Head of caudate nucleus (tissue), 42 donors: ENCODE measurements at regions not wholly inside any gene's neighbourhood (a gene's known extent, or its start where the extent isn't known, plus 50 kb on each side); places are given as distances from the start of the nearest gene placed in this dataset.
A peak's percentile ranks its signal among the peaks of the same experiment; 100 is the strongest.

Experiments
- DNase-seq, 42 donors: peaks; one replicate each; pipeline versions ENCODE4 v3.0.0 to v3.0.0-alpha.2; 2020 to 2021; ENCODE audit warnings: mixed read lengths in 7 of 42
- intact Hi-C: fragments of 100-400 bp; cut with DNase I; formaldehyde crosslinking; loops from one replicate; pipeline ENCODE4 v1.15.0; 2022

- intact Hi-C loops = no loop called here
- DNase-seq = peak in 8 of 42 donors; percentile 15 to 48 (median 31)
Measured at GRCh38 chr5:135251093-135251492, 147.9 kb downstream of the MACROH2A1 start.

DNA sequence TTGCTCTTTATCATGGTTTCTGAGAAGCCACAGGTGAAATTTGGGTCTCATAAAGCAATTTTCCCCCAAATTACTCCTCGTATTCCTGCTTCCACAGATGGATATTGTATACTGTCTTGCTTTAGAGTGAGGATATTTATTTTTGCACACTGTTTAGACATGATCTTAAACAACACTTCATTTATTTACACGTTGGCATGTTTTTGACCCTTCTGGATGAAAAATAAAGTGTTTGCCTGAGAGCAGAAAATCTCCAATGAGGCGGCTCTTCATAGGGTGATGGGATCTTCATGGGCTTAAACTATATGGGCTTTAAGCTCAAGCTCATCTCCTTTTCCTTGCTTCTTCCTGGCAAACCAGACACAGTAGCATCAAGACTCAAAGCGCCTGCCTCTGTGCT is 148.4 kb downstream of the MACROH2A1 start:
- intact Hi-C loops = no loop called here
- no peak for DNase-seq

GRCh38 chr5:135249658-135250057 is 149.4 kb downstream of the MACROH2A1 start:
- intact Hi-C loops = no loop called here
- peak in 5 of 42 donors; percentile 4 to 17 (median 10) for DNase-seq

GRCh38 chr5:135248801-135249231 is 150.2 kb downstream of the MACROH2A1 start:
- intact Hi-C loops = no loop called here
- peak in 6 of 42 donors; percentile 2 to 26 (median 8) for DNase-seq

DNA sequence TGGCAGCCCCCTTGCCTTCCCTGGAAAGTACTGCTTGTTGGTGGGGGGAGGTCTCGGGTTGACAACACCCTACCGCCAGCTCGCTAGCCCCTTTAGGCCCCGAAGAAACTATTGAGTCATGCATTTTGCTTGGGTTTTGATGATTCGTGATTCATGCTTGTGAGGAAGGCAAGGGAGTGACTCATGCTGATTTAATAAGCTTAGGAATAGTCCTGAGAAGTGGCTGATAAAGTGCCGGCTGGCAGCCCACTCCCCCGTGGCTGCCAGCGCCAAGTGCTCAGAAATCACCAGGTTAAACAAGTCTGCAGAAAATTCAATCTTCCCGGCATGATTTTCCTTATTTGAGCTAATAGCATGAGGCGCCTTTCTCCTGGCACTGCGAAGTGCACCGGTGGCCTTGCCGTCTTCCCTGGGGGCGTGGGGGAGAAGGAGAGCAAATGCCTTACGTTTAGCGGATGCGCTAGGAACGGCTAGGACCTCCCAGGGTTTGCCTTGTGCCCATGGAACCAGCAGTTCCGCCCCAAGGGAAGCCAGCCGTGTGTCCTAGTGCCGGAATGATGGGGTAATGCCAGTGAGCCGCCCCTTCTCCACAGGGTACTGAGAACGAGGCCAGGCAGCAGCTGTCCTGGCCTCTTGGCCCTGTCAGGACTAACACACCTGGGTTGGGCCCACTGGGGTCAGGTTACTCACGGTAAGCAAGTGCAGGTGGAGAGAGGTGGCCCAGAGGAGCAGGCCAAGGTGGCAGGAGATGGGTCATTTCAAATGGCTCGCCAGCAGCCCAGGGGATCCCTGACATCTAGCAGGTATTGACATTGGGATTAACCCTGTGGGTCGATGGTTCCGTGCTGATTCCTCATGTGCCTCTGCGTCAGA is 151.9 kb downstream of the MACROH2A1 start:
- intact Hi-C loops = no loop called here
- DNase-seq = peak in 36 of 42 donors; percentile 14 to 86 (median 53)

DNA sequence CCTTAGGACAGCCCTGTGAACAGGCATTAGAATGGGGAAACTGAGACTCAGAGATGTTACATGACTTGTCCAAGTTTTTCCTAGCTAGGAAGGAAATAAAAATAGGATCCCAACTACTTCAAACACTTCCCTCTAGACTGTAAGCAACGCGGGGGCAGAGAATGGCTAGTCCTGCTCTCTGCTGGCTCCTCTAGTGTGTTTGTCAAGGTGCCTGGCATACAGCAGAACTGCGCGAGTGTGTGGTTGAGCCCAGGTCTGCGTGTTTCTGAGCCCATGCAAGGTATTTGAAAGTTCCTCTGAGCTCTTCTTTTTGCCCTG is 152.5 kb downstream of the MACROH2A1 start:
- intact Hi-C loops = no loop called here
- DNase-seq = peak in 1 of 42 donors; percentile 8

DNA sequence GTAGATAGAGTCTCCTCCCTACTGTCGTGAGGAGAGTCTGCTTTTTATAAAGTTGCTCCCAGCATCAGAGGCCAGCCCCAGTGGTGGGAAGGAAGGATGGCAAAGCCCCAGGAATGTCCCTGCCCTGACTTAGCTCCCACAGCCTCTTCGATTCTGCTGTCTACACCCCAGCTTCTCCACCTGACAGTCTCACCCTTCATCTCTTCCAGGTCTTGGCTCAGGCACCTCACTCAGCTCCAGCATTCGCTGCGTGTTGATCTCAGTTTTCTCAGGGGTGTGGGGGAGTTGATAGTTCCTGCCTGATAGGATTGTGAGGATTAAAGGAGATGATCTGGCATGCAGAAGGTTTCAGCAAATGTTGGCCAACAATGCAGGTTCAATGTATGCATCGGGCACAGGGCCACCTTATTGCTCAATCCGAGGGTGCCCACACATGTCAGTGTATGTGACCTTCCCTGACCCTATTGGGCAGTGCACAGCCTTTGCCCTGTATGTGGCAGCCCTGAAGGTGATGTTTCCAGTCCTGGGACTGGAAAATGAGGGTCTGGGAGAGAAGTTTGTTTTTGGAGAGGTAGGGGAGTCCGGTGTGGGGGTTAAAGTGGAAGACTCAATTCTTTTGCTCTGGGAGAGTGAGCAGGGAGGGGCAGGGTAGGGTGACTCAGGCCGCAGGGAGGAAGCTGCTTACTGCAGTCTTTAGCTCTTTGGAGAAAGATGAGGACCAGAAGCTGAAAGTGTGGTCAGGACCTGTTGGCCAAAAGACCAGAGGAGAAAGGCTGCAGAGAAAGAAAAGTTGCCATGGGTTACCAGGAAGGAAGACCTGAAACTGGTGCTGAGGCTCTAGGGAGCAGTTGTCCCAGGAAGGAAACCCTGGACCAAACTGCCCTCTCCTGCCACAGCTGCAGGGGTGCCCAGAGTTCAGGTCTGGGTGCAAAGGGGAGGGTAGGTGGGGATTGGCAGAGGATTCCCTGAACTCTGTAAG is 153.2 kb downstream of the MACROH2A1 start:
- intact Hi-C loops = no loop called here
- DNase-seq = peak in 28 of 42 donors; percentile 19 to 81 (median 48)

DNA sequence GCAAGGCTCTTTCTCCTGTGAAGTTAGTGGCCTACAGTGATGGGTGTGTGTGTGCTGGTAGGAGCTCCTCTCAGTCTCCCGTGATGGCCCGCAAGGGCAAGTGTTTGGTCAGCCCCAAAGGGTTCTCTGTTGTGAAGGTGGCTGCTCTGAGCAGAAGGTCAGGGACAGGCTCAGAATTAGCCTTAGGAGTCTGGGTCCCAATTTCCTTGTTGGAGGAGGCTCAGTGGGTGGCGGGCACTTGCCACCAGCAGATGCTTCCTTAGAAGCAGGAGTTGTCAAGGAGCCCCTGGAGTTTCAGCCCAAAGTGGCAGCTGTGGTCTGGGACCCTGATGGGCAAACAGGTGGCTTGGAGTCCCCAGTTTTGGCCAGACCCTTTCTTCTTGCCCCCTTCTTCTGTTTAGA is 154.4 kb downstream of the MACROH2A1 start:
- intact Hi-C loops = no loop called here
- DNase-seq = peak in 10 of 42 donors; percentile 3 to 40 (median 16)

- intact Hi-C loops = no loop called here
- peak in 9 of 42 donors; percentile 11 to 39 (median 26) for DNase-seq
Measured at GRCh38 chr5:135243556-135244285, 155.3 kb downstream of the MACROH2A1 start.

DNA sequence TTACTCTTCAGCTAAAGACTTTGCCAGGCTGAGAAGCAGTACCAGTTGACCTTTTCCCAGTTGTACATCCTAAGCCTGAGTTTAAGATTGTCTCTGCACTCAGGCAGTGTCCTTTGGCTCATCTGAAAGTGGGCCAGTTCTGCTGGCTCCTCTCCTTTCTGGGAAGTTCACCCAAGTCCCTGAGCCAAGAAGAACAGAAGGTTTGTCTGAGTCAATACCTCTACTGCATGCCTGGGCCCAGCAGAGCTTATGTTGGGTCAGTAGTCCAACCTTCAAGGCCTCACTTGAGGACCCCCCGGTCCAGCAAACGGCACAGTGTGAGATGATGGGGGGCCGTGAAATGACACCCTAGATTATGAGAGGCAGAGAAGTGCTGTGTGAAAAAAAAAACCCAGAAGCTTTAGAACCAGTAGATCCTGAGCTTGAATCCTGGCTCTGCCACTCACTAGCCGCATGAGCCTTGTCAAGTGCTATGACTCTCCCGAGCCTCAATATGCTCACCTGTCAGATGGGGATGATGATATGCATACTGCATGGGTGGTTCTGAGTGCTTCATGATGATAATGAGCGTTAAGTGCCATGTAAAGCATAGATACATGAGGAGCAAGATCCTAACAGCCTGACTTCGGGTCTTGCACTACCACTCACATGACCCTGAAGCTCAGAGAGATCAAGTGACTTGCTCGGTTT is 156.0 kb downstream of the MACROH2A1 start:
- intact Hi-C loops = no loop called here
- peak in 17 of 42 donors; percentile 8 to 61 (median 26) for DNase-seq

DNA sequence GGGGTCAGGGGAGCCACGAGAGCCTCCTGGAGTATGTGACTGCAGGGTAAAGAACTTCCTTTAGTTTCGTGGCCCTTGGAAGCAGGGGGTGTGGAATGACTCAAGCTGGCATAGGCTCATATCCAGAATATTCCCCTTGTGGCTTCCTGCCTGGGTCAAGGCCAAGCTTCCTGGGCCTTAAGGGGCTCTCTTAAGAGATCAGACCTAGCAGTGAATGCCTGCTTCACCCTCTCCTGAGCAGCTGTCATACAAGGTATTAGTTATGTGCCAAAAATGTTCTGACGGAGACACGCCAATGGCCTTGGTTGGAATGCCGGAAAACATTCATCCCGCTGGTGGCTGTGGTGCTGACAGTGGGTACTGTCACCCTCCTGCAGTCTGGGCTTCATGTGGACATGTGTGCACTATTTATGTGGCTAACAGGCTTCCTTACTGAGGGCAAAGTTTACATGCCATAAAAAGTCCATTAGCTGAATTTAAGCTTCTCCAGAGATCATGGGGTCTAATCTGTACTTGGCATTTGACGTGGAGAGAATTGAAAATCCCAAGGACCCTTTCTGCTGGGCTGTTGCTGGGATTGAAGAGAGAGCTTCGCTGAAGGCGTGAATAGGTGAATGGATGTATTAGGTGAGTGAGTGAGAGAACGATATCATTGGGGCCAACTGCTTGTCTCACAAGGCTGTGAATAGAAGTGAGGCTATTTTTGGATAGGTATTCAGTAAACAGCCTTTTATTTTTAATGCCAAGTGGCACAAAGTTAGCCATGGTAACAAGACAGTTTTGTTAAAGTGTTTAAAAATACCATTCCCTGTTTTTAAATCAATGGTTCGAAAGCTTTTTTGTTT is 156.8 kb downstream of the MACROH2A1 start:
- peak in 14 of 42 donors; percentile 4 to 39 (median 12) for DNase-seq
- intact Hi-C loops = no loop called here

- DNase-seq = peak in 6 of 42 donors; percentile 4 to 16 (median 10)
- intact Hi-C loops = no loop called here
Measured at GRCh38 chr5:135241536-135241935, 157.5 kb downstream of the MACROH2A1 start.

DNA sequence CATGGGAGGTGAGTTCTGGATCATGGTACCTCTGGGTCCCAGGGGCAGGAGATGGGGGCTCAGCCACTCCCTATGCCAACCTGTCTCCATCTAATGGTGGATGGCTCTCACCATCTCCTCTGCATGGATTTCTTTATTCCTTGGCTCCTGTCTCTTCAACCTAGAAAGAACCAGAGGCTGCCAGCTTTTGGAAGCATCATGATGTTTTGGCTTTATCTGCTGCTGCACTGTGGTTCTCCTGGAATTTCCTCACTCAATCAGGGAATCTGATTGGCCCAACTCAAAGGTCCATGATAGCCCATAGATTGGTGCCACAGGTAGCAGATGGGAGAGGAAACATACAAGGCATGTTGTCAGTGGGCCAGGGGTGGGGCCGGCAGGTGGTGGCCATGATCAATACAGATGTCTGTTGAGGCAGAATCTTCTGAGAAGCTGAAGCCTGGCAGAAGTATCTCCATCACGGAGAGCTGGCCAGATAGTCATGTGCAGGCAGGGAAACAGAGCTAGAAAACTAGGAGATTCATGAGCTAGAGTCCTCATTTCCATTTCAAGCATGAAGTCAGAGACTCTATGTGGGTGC is 158.2 kb downstream of the MACROH2A1 start:
- peak in 10 of 42 donors; percentile 3 to 34 (median 10) for DNase-seq
- intact Hi-C loops = no loop called here

GRCh38 chr5:135240283-135240633 is 158.8 kb downstream of the MACROH2A1 start:
- intact Hi-C loops = no loop called here
- peak in 5 of 42 donors; percentile 1 to 4 (median 1) for DNase-seq

DNA sequence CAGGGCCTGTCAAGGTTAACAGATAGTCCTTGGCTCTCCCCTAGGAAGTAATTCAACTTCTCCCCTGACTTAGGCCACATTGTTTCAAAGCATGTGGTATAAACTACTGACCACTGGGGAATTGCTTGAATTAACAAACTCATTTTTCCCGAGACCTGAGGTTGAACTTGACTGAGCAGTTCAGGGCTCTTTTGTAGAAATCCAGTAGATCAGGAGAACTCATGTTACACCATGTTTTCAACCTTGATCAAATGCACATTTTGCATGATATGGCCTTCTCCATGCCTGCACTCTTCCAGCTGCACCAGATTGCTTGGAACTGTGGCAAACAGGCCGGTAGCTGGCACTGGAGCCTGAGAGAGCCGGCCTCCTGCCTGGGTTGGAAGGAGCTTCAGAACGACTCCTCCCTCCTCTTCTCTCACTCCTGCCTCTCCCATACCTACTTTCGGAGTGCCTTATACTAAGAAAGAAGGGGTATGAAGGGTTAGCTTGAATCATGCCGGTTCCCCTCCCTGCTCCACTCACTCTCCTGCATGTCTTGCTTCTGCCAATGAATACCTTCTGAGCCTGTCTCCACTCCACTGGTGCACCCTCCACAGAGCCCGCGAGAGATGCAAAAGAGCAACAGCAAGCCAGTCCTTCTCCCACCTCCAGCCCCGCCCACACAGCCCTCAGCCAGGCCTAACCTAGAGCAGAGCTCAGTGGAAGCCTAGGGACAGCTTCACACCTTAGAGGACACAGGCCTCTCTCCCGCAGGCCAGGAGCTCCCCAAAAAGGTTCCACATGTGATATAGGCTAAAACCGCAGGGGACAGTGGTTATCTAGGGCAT is 159.4 kb downstream of the MACROH2A1 start:
- DNase-seq = peak in 13 of 42 donors; percentile 2 to 40 (median 16)

More for the DNA sequence above, 159.4 kb downstream of the MACROH2A1 start:
- intact Hi-C loops = no loop called here
